GM18520 (cell line): ENCODE measurements at regions not wholly inside any gene's neighbourhood (a gene's known extent, or its start where the extent isn't known, plus 50 kb on each side); places are given as distances from the start of the nearest gene placed in this dataset.

Source experiments
- ATAC-seq: cut with Tn5 transposase; IDR thresholded peaks from one replicate; pipeline ENCODE4 v1.9.1; 2021; ENCODE audit not compliant: unreplicated experiment

DNA sequence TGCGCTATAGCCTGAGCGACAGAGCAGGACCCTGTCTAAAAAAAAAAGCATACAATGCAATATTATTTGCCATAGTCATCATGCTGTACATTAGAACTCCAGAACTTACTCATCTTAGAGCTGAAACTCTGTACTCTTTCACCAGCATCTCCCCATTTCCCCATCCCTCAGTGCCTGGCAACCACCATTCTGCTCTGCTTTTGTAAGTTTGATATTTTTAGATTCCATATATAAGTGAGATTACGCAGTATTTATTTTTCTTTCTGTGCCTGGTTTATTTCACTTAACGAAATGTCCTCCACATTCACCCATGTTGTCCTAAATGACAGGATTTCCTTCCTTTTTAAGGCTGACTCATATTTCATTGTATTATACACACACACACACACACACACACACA, 121.8 kb downstream of the BBS10 start:
- no peak for ATAC-seq

DNA sequence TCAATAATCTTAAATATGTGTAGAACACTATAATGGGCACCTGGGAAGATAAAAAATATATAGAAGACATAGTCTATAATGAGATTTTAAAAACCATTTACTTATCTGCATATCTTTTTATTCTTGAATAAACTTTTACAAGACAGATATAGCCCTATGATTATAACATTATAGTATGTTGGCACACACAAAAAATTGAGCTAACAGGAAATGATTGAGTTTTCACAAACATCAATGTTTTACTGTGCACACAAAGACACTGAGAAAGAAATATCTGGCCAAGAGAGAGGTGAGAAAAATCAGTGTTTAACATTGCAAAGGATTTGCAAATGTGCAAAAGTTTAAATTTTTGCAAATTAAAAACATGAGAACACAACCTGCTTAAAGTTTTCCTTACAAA, 124.3 kb downstream of the BBS10 start:
- ATAC-seq, result no peak

DNA sequence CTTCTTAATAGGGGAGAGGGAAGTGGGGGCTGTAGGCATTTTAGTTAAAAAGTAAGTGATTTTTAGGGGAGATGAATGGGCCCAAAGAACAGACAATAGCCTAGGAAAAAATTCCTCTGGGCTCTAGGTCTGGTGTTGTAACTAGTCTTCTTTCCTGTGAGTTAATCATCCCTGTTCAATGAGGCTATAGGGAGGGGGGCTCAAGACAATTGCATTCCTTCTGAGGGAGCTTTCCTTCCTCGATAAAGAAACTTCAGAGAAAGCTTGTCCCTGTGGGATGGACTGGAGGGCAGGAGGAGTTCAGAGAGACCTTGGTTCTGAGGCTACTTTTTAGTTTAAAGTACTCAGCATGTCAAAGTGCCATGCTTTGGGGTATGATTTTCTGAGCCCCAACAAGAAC, 127.2 kb downstream of the BBS10 start:
- ATAC-seq, result no peak

DNA sequence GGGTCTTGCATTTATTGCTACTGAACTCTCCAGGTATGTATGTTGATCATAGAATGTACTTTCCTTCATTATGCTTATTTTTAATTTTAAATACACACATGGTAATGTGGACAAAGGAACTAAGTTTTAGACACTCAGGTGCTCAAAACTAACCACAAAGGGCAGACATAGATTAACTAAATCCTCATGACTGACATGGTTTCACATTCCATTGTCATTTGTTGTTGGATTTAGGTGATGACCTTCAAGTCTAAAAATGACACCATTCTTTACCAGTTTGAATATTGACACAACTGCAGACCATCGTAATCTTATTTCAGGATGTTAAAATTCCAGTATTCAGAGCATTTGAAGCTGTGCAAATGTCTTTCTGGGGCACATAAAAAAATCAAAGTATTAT, 128.4 kb downstream of the BBS10 start:
- ATAC-seq, result no peak

DNA sequence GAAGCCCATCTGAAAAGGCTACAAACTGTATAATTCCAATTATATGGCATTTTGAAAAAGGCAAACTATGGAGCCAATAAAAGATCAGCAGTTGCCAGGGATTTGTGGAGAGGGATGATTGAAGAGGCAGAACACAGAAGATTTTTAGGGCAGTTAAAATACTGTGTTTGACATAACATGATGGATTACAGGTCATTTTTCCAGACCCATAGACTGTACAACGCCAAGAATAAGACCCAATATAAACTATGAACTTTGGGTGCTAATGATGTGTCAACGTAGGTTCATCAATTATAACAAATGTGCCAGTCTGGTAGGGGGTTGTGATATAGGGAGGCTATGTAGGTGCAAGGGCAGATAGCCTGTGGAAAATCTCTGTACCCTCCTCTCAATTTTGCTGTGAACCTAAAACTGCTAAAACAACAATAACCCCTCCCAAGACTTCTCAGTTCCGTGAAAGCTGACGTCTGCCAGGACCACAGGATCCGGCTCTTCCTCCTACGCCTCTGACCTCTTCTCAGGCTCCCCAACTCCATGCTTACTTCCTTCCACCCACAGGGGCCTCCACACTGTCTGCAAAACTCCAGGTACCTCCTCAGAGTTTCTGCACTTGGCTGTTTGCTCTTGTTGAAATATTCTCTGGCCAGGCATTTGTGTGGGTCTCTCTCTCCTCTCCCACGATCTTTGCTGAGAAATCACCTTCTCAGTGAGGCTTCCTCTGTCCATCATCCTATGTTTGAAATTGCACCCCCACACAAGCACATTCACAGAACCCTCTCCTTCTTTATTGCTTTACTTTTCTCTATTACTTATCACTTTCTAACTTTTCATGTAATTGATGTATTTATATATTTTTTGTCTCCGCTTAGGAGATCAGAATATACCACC, 131.4 kb downstream of the BBS10 start:
- ATAC-seq, result no peak

DNA sequence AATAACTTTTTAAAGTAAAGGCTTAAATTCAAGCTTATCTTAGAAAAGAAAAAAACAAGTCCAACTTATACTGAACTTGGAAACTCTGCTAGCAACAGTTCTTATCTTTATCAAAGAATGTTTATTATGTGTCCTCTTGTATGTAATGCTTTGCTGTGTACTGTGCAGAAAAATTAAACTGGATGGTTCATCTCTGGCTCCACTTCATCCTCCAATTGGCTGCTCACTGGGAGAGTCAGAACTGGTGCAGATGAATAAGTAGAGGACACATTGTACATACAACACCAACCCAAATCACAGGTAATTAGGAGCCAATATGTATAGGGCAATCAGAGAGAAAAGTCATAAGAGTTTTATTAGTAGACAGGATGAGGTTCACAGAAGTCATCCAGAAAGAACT, 123.6 kb upstream of the NAP1L1 start:
- no peak for ATAC-seq

DNA sequence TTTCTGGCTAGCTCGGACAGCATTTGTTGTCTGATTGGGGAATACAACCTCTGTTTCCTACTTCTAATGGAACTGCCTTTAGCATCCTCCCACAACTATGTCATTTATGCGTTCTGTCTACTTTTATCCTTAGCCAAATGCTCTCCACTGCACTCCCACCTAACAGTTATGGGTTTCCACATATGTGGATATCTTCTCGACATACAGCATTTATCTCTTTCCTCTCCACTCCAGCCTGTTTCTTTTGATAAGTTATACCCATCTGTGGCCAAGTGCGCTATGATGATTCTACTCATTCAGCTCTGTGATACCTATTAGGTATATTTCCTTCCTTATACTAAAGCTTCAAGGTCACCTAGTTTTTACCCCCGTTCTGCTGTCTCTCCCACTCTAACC, 122.2 kb upstream of the NAP1L1 start:
- no peak for ATAC-seq

DNA sequence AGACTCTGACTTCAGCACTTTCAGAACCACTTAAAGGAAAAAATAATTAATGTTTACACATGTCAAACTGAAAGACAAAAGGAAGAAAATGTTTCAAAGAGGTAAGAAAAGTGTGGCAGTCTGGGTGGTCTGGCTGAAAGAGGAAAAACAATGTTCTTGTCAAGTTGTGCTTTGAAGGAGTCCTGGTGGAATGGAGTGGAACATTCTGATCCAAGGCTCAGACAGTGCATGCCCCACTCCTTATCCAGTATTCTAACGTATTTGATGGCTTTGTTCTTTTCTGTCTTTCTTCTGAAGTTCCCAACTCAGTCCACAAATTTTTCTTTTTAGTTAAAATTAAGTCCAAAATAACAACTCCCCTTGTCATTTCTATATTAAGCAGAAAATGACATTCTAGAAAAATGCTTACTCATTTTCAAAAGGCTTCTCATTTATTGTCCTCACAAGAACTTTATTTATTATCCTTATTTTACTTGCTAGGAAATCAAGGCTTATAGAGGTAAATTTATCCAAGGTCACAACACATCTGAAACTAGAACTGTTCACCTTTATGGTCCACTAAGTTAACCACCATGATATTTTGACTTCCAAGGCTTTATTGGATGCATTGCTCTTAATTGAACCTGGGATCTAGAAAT, 121.7 kb upstream of the NAP1L1 start:
- ATAC-seq, result no peak

DNA sequence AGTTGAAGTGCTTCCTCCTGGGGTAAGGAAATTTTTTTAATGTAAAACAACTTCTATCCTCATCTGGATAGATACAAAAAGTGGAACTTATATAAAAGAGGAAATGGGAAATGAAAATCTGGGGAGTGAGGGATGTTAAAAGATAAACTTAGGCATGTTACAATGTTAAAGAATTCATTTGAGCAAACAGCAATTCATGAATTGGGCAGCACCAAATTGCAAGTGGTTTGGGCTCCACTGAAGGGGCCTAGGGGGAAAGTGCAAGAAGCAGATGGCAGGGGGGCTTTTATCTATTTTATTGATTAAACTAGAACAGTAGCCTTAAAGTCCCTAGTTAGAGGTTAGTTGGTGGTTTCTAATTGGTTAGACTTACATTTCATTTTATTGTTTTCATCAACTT, 118.1 kb upstream of the NAP1L1 start:
- no peak for ATAC-seq

DNA sequence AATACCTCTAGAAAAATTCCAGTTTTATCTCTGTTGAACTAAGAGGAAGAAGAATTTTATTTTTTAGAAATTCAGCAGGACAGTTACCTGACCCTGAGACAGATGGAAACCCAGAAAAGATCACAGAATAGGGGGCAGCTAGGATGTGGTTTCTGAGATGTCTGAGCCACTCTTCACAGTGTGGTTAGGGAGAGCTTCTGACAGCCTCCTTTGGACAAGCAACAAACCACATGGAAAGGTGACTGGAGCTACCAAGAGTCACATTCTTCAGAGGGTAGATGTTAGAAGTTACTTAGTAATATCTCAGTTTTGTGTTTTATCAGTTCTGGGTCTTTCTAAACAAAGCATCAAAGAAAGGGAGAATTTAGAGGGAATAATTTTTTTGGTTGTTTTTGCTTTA, 117.3 kb upstream of the NAP1L1 start:
- ATAC-seq, result no peak

DNA sequence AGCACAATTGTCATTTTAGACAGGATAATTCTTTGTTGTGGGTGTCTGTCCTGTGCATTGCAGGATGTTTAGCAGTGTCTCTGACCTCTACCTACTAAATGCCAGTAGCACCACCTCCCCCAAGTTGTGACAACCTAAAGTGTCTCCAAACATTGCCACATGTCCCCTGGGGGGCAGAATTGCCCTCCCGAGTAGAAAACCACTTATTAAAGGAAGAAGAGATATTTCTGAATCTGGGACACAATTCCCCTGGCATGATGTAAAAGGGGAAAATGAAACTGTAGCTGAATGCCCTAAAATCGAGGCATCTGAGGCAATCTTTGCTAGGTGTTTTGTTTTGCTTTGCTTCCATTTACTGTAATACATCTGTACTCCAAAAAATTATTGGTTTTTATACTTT, 116.8 kb upstream of the NAP1L1 start:
- ATAC-seq, result no peak

DNA sequence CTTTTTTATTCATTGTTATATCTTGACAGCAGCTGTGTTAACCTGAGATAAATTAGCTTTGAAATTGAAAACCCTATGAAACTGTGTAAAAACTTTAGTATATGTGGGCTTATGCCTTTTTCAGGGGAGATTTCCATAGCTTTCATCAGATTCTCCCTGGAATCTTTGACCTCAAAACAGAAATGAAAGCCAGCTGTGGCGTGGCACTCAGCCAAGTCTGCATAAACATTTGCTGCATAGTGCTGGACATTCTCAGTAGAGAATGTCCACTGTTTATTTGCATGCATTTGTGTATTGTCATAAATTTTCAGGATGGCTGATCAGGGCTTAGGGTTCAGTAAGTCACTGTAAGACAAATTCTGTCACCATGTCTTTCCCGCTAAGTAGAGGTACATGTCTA, 115.3 kb upstream of the NAP1L1 start:
- ATAC-seq, result no peak

DNA sequence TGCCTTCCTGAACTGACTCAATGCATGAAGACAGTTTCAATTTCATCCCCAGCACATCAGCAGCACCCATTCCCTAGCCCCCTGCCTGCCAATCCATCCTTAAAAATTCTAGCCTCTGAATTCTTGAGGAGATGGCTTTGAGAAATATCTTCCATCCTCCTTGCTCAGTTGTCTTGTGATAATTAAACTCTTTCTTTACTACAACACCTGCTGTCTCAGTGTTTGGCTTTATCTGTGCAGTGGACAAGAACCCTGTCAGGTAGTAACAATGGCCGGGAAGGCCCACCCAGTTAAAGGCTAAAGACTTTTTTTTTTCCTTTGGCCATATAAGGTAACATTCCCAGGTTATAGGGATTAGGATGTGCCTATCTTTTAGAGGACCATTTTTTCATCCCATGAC, 114.4 kb upstream of the NAP1L1 start:
- no peak for ATAC-seq

DNA sequence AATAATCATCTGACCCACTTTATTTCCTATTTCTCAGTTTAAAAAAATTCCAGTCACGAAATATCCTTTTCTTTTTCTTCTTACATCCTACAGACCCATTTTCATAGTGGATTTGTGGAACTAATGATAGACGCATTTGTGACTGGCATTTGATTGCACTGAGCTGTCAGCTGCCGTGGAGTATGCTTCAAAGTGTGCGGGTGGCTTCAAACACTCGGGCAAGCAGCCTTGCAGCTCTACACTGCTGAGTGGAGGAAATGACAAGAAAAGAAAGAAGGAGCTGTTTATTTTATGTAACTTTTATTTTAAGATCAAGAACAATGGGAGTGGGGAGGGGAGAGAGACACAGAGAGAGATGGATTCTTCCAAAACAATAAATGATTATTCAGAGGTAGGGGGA, 112.8 kb upstream of the NAP1L1 start:
- ATAC-seq, result no peak

DNA sequence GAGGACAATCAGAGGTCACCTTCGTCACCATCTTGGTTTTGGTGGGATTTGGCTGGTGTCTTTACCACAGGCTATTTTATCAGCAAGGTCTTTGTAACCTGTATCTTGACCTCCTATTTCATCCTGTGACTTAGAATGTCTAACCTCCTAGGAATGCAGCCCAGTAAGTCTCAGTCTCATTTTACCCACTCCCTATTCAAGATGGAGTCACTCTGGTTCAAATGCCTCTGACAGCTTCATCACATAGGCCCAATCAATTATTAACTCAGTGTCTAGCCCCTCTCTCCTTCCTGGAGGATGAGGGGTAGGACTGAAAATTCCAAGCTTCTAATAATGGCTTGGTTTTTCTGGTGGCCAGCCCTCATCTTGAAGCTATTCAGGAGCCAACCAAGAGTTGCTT, 111.4 kb upstream of the NAP1L1 start:
- no peak for ATAC-seq

DNA sequence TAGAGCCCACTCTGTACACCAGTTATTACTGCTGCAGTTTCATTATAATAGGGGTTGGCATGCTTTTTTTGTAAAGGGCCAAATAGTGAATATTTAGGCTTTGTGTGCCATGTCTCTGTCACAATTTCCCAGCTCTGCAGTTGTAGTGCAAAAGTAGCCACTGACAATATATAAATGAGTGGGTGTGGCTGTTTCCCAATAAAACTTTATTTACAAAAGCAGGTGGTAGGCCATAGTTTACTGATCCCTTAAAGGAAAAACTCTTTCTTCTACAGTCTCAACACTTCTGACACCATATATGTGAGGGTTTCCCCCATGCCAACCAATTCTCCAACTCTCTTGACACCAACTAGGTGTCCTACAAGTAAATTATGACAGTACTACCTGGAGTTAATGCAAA, 110.2 kb upstream of the NAP1L1 start:
- no peak for ATAC-seq

DNA sequence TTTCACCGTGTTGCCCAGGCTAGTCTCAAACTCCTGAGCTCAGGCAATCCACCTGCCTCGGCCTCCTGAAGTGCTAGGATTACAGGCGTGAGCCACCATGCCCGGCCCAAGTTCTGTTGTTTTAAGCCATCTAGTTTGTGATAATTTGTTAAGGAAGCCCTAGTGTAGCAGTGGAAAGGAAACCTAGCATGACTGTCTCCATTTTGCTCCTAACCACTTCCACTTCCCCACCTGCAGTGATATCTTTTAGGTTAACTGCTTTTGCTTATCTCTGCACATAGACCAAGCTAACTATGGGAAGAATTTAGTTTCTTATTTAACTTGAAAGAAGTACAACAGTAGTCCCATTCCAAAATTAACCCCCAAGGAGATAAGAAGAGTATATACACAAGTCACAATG, 109.5 kb upstream of the NAP1L1 start:
- ATAC-seq, result no peak

DNA sequence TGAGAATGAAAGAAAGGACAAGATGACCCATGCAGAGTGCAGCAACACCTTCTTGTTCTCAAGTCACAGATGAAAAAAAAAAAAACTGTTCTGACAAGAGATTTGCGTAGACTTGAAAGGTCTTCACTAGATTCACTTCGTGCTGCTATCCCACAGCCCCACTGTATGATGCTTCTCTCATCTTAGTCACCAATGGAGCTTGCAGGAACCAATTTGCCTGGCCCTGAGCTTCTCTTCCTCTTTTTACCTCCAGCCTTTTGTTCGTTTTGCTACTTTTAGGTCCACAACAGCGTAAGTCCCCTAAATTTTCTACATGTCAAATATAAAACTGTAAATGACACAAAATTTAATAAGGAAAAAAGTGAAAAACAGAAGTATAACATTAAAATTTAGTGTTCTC, 107.9 kb upstream of the NAP1L1 start:
- ATAC-seq, result no peak

DNA sequence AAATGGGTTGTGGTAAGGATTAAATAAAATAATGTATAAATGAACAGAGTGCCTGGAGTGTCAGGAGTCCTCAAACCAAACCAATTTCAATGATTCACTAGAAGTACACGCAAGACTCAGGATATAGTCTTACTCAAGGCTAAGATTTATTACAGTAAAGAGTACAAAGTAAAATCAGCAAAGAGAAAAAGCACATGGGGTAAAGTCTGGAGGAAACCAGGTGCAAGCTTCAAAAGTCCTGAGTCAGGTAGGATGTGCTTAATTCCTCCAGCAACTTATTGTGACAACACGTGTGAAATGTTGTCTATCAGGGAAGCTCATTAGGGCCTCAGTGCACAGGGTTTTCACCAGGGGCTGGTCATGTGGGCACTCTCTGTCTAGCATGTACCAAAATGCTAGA, 105.8 kb upstream of the NAP1L1 start:
- ATAC-seq, result no peak

DNA sequence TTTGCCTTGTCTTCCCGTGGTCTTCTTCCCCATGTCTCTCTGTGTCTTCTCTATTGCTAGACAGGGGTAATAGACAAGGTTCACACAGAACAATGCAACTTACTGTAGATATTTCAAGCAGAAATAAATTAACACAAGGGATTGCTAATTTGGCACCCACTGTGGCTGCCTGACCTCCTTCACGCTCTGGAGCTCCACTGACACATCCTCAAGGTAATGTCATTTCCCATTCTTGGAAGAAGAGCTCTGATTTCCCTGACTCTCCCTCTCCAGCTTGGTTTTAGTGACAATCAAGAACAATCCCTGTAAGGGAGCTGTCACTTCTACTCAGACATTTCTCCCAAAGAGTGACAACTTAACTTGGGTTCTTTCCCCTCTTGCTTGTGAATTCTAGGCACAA, 105.4 kb upstream of the NAP1L1 start:
- no peak for ATAC-seq

DNA sequence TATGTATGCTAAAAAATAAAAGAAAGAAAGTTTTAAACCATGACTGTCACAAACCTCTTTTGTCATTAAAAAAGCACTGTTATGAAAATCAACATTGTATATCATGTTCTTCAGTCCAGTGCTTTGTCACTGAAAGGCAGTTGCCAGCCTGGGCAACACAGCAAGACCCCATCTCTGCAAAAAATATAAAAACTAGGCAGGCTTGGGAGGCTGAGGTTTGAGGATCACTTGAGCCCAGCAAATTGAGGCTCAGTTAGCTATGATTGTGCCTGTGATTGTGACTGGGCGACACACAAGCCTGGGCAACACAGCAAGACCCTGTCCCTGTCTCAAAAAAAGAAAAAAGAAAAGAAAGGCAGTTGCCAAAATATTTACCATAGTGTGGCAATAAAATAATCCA, 102.7 kb upstream of the NAP1L1 start:
- no peak for ATAC-seq

DNA sequence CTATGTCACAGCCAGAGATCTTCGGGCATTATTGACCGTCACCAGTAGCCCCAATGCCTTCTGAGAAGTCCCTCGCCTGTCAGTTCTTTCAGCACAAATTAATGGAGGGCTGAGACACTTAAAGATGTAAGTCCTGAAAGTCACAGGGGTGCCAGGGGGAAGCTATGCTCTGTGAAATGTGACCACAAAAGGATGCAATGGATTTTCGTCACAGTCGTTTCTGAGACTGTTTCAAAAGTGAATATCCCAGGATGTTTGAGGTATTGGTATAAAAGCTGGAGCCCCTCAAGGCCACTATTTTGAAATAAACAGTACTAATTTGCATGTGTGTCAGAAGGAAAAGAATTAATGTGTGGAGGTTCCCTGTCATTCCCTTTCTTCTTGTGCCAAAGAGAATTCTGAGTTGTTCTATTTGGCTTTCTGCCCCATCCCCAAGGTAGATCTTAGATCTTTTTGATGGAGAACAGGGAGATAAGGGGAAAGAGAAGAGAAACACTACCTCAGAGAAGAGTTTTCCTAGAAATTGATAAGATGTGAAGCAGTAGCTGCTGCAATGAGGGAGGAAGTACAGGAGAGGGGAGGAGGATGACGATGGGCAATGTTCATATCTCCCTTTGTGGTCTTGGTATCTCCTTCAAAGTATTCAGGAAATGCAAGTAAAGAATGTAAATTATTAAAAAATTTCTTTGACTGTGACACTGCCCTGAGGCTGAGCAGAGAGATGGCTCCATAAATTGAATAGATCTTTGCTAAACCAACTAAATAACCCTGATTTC, 101.8 kb upstream of the NAP1L1 start:
- ATAC-seq, result no peak
